Endodermal cell (in vitro differentiated cells): ENCODE measurements at regions not wholly inside any gene's neighbourhood (a gene's known extent, or its start where the extent isn't known, plus 50 kb on each side); places are given as distances from the start of the nearest gene placed in this dataset.
"Not testable (repeated sequence)": the region's sequence is repeated elsewhere in the genome, so short reads cannot be mapped to it uniquely, and the experiment has no call there.

Experiments
- DNase-seq: peaks from one replicate; pipeline ENCODE4 v3.0.0-alpha.2; 2017
- H3K27ac ChIP-seq: 2 replicates; pipeline ENCODE4 v1.5.1; 2013; ENCODE audit warnings: mild to moderate bottlenecking, low read depth, low read length, moderate library complexity
- H3K27me3 ChIP-seq: 2 replicates; pipeline ENCODE4 v1.6.1; 2013; ENCODE audit warnings: mild to moderate bottlenecking, low read length, moderate library complexity; ENCODE audit not compliant: insufficient read depth, control insufficient read depth, poor library complexity, severe bottlenecking
- H3K36me3 ChIP-seq: 2 replicates; pipeline ENCODE4 v1.7.0; 2013; ENCODE audit warnings: mild to moderate bottlenecking, low read length, moderate library complexity; ENCODE audit not compliant: control insufficient read depth, insufficient read depth
- H3K4me1 ChIP-seq: one replicate; pipeline ENCODE4 v1.7.0; 2013; ENCODE audit warnings: low read length; ENCODE audit not compliant: control insufficient read depth, insufficient read depth
- H3K4me3 ChIP-seq: 2 replicates; pipeline ENCODE4 v1.5.1; 2013; ENCODE audit warnings: mild to moderate bottlenecking, low read length, moderate library complexity
- H3K9ac ChIP-seq: 2 replicates; pipeline ENCODE4 v1.6.1; 2013; ENCODE audit warnings: mild to moderate bottlenecking, low read length, moderate library complexity; ENCODE audit not compliant: poor library complexity, severe bottlenecking; ENCODE audit errors: extremely low read depth
- H3K9me3 ChIP-seq: 2 replicates; pipeline ENCODE4 v1.6.1; 2013; ENCODE audit warnings: mild to moderate bottlenecking, low read length, moderate library complexity; ENCODE audit not compliant: control insufficient read depth
- H3K27ac Mint-ChIP-seq: 2 replicates; pipeline ENCODE4 v1.8.0; 2020; ENCODE audit warnings: mixed read lengths
- H3K27me3 Mint-ChIP-seq: 2 replicates; pipeline ENCODE4 v1.8.0; 2021; ENCODE audit warnings: mild to moderate bottlenecking, mixed read lengths; ENCODE audit not compliant: insufficient read depth
- H3K36me3 Mint-ChIP-seq: 2 replicates; pipeline ENCODE4 v1.8.0; 2020; ENCODE audit warnings: low read depth, mixed read lengths
- H3K4me1 Mint-ChIP-seq: 2 replicates; pipeline ENCODE4 v1.8.0; 2020; ENCODE audit warnings: mixed read lengths
- H3K4me3 Mint-ChIP-seq: 2 replicates; pipeline ENCODE4 v1.8.0; 2020; ENCODE audit warnings: mild to moderate bottlenecking, moderate library complexity, mixed read lengths
- H3K9me3 Mint-ChIP-seq: 2 replicates; pipeline ENCODE4 v1.8.0; 2020; ENCODE audit warnings: mild to moderate bottlenecking, mixed read lengths
- WGBS, 2 experiments: methylation state at CpG; one replicate each; pipeline versions ENCODE4 v1.1.5 to v1.1.7; 2013; ENCODE audit warnings: missing lambda C conversion rate in 2 of 2, mixed read lengths in 1 of 2; ENCODE audit not compliant: insufficient coverage in 1 of 2, insufficient read length in 1 of 2; 5-methylcytosine and 5-hydroxymethylcytosine counted together
- TF ChIP-seq, protein P1 (sequence below): fragments of 200-600 bp; sonication (generic); conservative IDR thresholded peaks from 2 replicates; pipeline ENCODE4 v1.5.0; 2021; ENCODE audit warnings: antibody characterized with exemption, mild to moderate bottlenecking

DNA sequence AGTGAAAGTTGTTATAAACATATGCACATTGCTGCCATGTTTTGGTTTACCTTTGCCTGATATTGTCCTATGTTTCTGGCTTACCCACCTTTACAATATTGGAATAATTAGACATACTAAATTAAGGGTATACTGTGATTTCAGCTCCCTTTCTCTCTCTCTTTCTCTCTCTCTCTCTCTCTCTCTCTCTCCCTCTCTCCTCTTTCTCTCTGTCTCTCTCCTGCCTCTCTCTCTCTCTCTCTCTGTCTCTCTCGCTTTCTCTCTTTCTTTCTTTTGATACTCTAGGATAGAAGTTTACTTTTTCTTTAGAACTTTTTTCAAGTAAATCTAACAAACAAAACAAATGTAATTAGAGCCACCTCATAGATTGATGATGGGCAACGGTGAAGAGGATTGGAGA lies 239.6 kb downstream of the TMEM161B start:
- Mint-ChIP-seq H3K9me3 (no peaks in the 10 kb centered on the region), H3K27me3 (no peaks in the 10 kb centered on the region), H3K4me3 (no peak overlapping the region), H3K27ac (no peak overlapping the region), H3K36me3 (no peaks in the 10 kb centered on the region), H3K4me1 (no peaks in the 10 kb centered on the region)
- Histone ChIP-seq H3K9me3 (no peaks in the 10 kb centered on the region), H3K36me3 (no peaks in the 10 kb centered on the region), H3K4me3 (no peak overlapping the region), H3K27ac (no peak overlapping the region), H3K27me3 (no peaks in the 10 kb centered on the region), H3K4me1 (no peaks in the 10 kb centered on the region), H3K9ac (no peak overlapping the region)
- DNase-seq = no peak
- WGBS, 2 experiments = 100% methylated on average over 1 of the region's 2 CpGs
- TF ChIP-seq, protein P1, sequence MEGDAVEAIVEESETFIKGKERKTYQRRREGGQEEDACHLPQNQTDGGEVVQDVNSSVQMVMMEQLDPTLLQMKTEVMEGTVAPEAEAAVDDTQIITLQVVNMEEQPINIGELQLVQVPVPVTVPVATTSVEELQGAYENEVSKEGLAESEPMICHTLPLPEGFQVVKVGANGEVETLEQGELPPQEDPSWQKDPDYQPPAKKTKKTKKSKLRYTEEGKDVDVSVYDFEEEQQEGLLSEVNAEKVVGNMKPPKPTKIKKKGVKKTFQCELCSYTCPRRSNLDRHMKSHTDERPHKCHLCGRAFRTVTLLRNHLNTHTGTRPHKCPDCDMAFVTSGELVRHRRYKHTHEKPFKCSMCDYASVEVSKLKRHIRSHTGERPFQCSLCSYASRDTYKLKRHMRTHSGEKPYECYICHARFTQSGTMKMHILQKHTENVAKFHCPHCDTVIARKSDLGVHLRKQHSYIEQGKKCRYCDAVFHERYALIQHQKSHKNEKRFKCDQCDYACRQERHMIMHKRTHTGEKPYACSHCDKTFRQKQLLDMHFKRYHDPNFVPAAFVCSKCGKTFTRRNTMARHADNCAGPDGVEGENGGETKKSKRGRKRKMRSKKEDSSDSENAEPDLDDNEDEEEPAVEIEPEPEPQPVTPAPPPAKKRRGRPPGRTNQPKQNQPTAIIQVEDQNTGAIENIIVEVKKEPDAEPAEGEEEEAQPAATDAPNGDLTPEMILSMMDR = no peak

DNA sequence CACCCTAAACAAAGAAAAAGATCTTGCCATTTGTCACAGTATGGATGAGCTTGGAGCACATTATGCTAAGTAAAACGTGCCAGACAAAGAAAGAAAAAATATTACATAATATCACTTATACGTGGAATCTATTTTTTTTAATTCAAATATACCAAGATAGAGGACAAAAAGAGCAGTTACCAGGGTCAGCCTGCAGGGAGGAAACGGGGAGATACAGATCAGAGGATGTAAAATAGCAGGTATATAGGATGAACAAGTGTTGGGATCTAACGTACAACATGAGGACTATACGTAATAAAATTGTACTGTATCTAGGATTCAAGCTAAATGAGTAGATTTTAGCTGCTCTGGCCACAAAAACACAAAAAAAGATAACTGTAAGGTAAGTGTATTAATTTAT lies 247.5 kb downstream of the TMEM161B start:
- Mint-ChIP-seq H3K4me3 (no peak overlapping the region), H3K27me3 (no peaks in the 10 kb centered on the region), H3K36me3 (no peaks in the 10 kb centered on the region), H3K4me1 (peaks cover 4% of the 10 kb centered on the region), H3K9me3 (no peaks in the 10 kb centered on the region), H3K27ac (no peak overlapping the region)
- no peaks in the 10 kb centered on the region for H3K4me1 ChIP-seq
- no peak overlapping the region for H3K27ac ChIP-seq
- H3K36me3 ChIP-seq = no peaks in the 10 kb centered on the region
- no peak overlapping the region for H3K9ac ChIP-seq
- no peak overlapping the region for H3K4me3 ChIP-seq
- H3K9me3 ChIP-seq = no peaks in the 10 kb centered on the region
- TF ChIP-seq, protein P1 = peak; percentile 53
- no peaks in the 10 kb centered on the region for H3K27me3 ChIP-seq
- 80 to 96% methylated on average over 1 to 4 of the region's 5 CpGs for WGBS, 2 experiments
- no peak for DNase-seq

DNA sequence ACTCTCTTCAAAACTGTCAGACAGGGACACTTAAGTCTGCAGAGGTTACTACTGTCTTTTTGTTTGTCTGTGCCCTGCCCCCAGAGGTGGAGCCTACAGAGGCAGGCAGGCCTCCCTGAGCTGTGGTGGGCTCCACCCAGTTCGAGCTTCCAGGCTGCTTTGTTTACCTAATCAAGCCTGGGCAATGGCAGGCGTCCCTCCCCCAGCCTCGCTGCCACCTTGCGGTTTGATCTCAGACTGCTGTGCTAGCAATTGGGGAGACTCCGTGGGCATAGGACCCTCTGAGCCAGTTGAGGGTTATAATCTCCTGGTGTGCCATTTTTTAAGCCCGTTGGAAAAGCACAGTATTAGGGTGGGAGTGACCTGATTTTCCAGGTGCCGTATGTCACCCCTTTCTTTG lies 253.7 kb downstream of the TMEM161B start:
- H3K4me1 Mint-ChIP-seq, H3K4me1 ChIP-seq, H3K27ac ChIP-seq, H3K9me3 Mint-ChIP-seq, H3K36me3 ChIP-seq, H3K9me3 ChIP-seq, H3K27ac Mint-ChIP-seq, H3K9ac ChIP-seq, H3K27me3 Mint-ChIP-seq, H3K27me3 ChIP-seq, H3K4me3 ChIP-seq, H3K36me3 Mint-ChIP-seq, DNase-seq, H3K4me3 Mint-ChIP-seq: not testable (repeated sequence)
- WGBS, 2 experiments = 81 to 90% methylated on average over 2 to 7 of the region's 7 CpGs

DNA sequence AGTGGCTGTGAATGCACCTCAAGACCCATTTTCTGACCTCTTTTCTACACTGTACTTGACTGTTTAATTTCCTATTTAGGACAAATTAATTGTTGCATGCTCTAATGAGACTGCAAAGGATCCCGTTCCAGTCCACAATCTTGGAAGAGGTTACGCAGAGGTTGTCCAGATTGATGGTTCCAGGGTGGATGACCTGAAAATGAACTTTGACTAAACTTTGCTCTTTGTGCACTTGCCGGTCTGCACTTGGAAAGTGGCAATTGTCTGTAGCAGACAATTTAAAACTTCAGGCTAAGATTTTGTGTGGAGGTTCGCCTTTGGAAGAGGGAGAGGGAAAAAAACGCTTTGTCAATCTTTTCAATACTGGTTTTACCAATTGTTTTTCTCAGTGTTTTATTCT lies 267.8 kb downstream of the TMEM161B start:
- no peak for DNase-seq
- Histone ChIP-seq H3K36me3 (no peaks in the 10 kb centered on the region), H3K27ac (no peak overlapping the region), H3K27me3 (no peaks in the 10 kb centered on the region), H3K9ac (no peak overlapping the region), H3K9me3 (no peaks in the 10 kb centered on the region), H3K4me1 (no peaks in the 10 kb centered on the region), H3K4me3 (no peak overlapping the region)
- no peak overlapping the region for H3K4me3 Mint-ChIP-seq
- 70 to 100% methylated on average over 3 to 5 of the region's 5 CpGs for WGBS, 2 experiments
- no peaks in the 10 kb centered on the region for H3K9me3 Mint-ChIP-seq
- no peak overlapping the region for H3K27ac Mint-ChIP-seq
- no peaks in the 10 kb centered on the region for H3K36me3 Mint-ChIP-seq
- H3K4me1 Mint-ChIP-seq = no peaks in the 10 kb centered on the region
- H3K27me3 Mint-ChIP-seq = no peaks in the 10 kb centered on the region
- TF ChIP-seq, protein P1 = no peak
